ENCODE measurements at regions not wholly inside any gene's neighbourhood (a gene's known extent, or its start where the extent isn't known, plus 50 kb on each side); places are given as distances from the start of the nearest gene placed in this dataset.

DNA sequence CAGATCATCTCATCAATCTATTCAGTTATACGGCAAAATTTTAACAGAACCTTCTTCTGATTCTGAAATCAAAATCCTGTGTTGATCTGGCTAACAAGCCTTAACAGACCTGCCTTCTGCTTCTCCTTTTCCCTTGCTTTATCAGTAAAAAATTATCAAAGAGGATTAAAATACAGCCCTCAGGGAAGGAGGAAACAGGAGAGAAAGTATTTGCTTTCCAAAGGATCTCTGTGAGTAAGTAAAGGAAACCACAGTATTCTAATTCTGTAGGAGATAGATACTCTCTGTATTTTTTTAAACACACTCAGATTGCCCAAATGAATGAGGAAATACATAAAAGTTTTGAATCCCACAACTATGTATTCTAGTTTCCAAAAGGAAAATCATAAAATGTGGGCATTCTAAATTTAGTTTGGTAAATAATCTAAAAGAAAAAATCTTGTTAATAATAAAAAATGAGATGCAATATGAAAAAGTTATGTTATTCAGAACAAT lies 221.8 kb downstream of the ZIC1 start:
- Histone ChIP-seq H3K27me3 (ENCODE audit: control insufficient read depth, insufficient read depth, low read length) (no peaks in the 10 kb centered on the region), H3K4me3 (ENCODE audit: low read depth, low read length) (no peak overlapping the region), H3K36me3 (ENCODE audit: control insufficient read depth, insufficient read depth, low read length) (no peaks in the 10 kb centered on the region)
- TF ChIP-seq, protein P1, sequence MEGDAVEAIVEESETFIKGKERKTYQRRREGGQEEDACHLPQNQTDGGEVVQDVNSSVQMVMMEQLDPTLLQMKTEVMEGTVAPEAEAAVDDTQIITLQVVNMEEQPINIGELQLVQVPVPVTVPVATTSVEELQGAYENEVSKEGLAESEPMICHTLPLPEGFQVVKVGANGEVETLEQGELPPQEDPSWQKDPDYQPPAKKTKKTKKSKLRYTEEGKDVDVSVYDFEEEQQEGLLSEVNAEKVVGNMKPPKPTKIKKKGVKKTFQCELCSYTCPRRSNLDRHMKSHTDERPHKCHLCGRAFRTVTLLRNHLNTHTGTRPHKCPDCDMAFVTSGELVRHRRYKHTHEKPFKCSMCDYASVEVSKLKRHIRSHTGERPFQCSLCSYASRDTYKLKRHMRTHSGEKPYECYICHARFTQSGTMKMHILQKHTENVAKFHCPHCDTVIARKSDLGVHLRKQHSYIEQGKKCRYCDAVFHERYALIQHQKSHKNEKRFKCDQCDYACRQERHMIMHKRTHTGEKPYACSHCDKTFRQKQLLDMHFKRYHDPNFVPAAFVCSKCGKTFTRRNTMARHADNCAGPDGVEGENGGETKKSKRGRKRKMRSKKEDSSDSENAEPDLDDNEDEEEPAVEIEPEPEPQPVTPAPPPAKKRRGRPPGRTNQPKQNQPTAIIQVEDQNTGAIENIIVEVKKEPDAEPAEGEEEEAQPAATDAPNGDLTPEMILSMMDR (IDR thresholded peaks at IDR 0.05; ENCODE audit: insufficient read depth, low read length, severe bottlenecking) = no peak
- no peak for DNase-seq (ENCODE audit: low read depth)
- no peak for FAIRE-seq

- TF ChIP-seq, protein P1 (IDR thresholded peaks at IDR 0.05; ENCODE audit: insufficient read depth, low read length, severe bottlenecking) = no peak
- no peak overlapping the region for H3K4me3 ChIP-seq (ENCODE audit: low read depth, low read length)
- no peaks in the 10 kb centered on the region for H3K36me3 ChIP-seq (ENCODE audit: control insufficient read depth, insufficient read depth, low read length)
- DNase-seq (ENCODE audit: low read depth) (no peak), FAIRE-seq (no peak)
- no peaks in the 10 kb centered on the region for H3K27me3 ChIP-seq (ENCODE audit: control insufficient read depth, insufficient read depth, low read length)
These were observed 231.6 kb downstream of the ZIC1 start for GRCh38 chr3:147640781-147641180.

- DNase-seq (ENCODE audit: low read depth) (no peak), FAIRE-seq (no peak)
- no peaks in the 10 kb centered on the region for H3K36me3 ChIP-seq (ENCODE audit: control insufficient read depth, insufficient read depth, low read length)
- H3K27me3 ChIP-seq (ENCODE audit: control insufficient read depth, insufficient read depth, low read length) = no peaks in the 10 kb centered on the region
- no peak overlapping the region for H3K4me3 ChIP-seq (ENCODE audit: low read depth, low read length)
- TF ChIP-seq, protein P1 (IDR thresholded peaks at IDR 0.05; ENCODE audit: insufficient read depth, low read length, severe bottlenecking) = no peak
These were observed 236.6 kb downstream of the ZIC1 start for GRCh38 chr3:147645761-147646160.

DNA sequence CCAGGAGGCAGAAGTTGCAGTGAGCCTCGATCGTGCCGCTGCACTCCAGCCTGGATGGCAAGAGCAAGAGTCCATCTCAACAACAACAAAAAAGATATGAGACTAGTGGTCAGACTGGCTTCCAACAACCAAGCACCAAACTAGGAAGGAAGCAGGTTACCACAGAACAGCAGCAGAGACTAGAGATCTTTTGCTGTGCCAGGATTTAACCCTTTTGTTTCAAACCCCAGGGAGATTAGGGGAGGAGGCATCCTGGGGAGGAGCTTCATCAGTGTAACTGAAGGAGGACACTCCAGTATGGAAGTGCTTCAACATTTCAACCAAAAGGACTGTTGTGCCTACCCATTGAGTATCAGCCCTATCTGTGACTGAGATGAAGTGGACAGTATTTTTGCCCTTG lies 240.3 kb downstream of the ZIC1 start:
- DNase-seq (ENCODE audit: low read depth) = no peak
- no peaks in the 10 kb centered on the region for H3K36me3 ChIP-seq (ENCODE audit: control insufficient read depth, insufficient read depth, low read length)
- TF ChIP-seq, protein P1 (IDR thresholded peaks at IDR 0.05; ENCODE audit: insufficient read depth, low read length, severe bottlenecking) = no peak
- H3K27me3 ChIP-seq (ENCODE audit: control insufficient read depth, insufficient read depth, low read length) = no peaks in the 10 kb centered on the region
- no peak overlapping the region for H3K4me3 ChIP-seq (ENCODE audit: low read depth, low read length)
- FAIRE-seq = no peak

GRCh38 chr3:147651107-147651778 lies 242.1 kb downstream of the ZIC1 start:
- H3K36me3 ChIP-seq (ENCODE audit: control insufficient read depth, insufficient read depth, low read length) = no peaks in the 10 kb centered on the region
- TF ChIP-seq, protein P1 (IDR thresholded peaks at IDR 0.05; ENCODE audit: insufficient read depth, low read length, severe bottlenecking) = no peak
- H3K27me3 ChIP-seq (ENCODE audit: control insufficient read depth, insufficient read depth, low read length) = no peaks in the 10 kb centered on the region
- no peak overlapping the region for H3K4me3 ChIP-seq (ENCODE audit: low read depth, low read length)
- DNase-seq (ENCODE audit: low read depth) (no peak), FAIRE-seq (no peak)
